A549 (cell line): ENCODE measurements at regions not wholly inside any gene's neighbourhood (a gene's known extent, or its start where the extent isn't known, plus 50 kb on each side); places are given as distances from the start of the nearest gene placed in this dataset.

Experiments
- ATAC-seq, 2 experiments: fragments of 200-7000 bp in 1 of 2; fragments of >200 bp in 1 of 2; cut with Nextera tagmentation in 1 of 2; cut with Tn5 transposase in 1 of 2; 3 replicates each; pipeline versions ENCODE4 v1.8.0 to v1.9.1; 2018 to 2020; ENCODE audit warnings: mild to moderate bottlenecking in 1 of 2, moderate library complexity in 1 of 2
- CTCF ChIA-PET: fragments of 300-600 bp; sonication (Branson Sonifier 250); formaldehyde crosslinking; extraction: SDS; loops from one replicate; lab custom pipeline; 2021; ENCODE audit warnings: antibody characterized with exemption, inconsistent platforms; lab: Yijun Ruan, JAX
- POLR2A ChIA-PET: fragments of 350-600 bp; formaldehyde crosslinking; extraction: SDS; loops from one replicate; lab custom pipeline; 2021; ENCODE audit warnings: antibody characterized with exemption, inconsistent platforms; lab: Yijun Ruan, JAX
- DNase-seq, 2 experiments: peaks; one replicate each; pipeline versions ENCODE4 v3.0.0 to v3.0.0-alpha.2; 2011 to 2016; ENCODE audit warnings: low read depth in 1 of 2, low spot score in 1 of 2
- FAIRE-seq: peaks from 2 replicates; lab custom pipeline; 2011; peaks lifted over from hg19 to GRCh38; lab: Jason Lieb, UNC
- H3K27ac ChIP-seq, 2 experiments: fragments of >200 bp; sonication (Bioruptor Twin); formaldehyde crosslinking; 3 replicates each; pipeline ENCODE4 v1.5.1; 2016 to 2017
- H3K4me1 ChIP-seq: fragments of >200 bp; sonication (Bioruptor Twin); formaldehyde crosslinking; 3 replicates; pipeline ENCODE4 v1.6.1; 2016
- H3K4me2 ChIP-seq: fragments of >200 bp; sonication (Bioruptor Twin); formaldehyde crosslinking; 3 replicates; pipeline ENCODE4 v1.6.1; 2016
- H3K4me3 ChIP-seq: fragments of >200 bp; sonication (Bioruptor Twin); formaldehyde crosslinking; 3 replicates; pipeline ENCODE4 v1.5.1; 2016
- H3K9me3 ChIP-seq: fragments of >200 bp; sonication (Bioruptor Twin); formaldehyde crosslinking; 3 replicates; pipeline ENCODE4 v1.6.1; 2016
- CBX2 ChIP-seq: fragments of 200-600 bp; sonication (generic); IDR thresholded peaks from 2 replicates; pipeline ENCODE4 v1.6.1; 2016; ENCODE audit warnings: low read depth, mild to moderate bottlenecking, borderline replicate concordance
- EHF ChIP-seq: fragments of 250-450 bp; sonication (Bioruptor Pico); IDR thresholded peaks from 2 replicates; pipeline ENCODE4 v1.5.0; 2020; ENCODE audit warnings: mild to moderate bottlenecking
- ESRRA ChIP-seq: fragments of 150-350 bp; IDR thresholded peaks from 2 replicates; pipeline ENCODE4 v1.6.1; 2014; ENCODE audit warnings: mild to moderate bottlenecking, low read length, borderline replicate concordance
- FOSL2 ChIP-seq, 2 experiments: fragments of 450-650 bp in 1 of 2; fragments of >200 bp in 1 of 2; sonication (Bioruptor Twin) in 1 of 2; formaldehyde crosslinking; IDR thresholded peaks; 2 replicates each; pipeline versions ENCODE4 v1.5.0 to v1.6.1; 2016 to 2020; ENCODE audit warnings: mild to moderate bottlenecking in 1 of 2, moderate library complexity in 1 of 2
- HEYL ChIP-seq: fragments of 250-450 bp; sonication (Bioruptor Pico); IDR thresholded peaks from 2 replicates; pipeline ENCODE4 v1.8.0; 2021; ENCODE audit warnings: mild to moderate bottlenecking, moderate library complexity
- HOXA7 ChIP-seq: fragments of 250-450 bp; sonication (Bioruptor Pico); IDR thresholded peaks from 2 replicates; pipeline ENCODE4 v1.5.0; 2020; ENCODE audit warnings: mild to moderate bottlenecking, moderate library complexity
- HOXB13 ChIP-seq: fragments of 250-450 bp; sonication (Bioruptor Pico); IDR thresholded peaks from 2 replicates; pipeline ENCODE4 v1.5.0; 2020; ENCODE audit warnings: low read depth, mild to moderate bottlenecking, moderate library complexity
- HOXB5 ChIP-seq: fragments of 250-450 bp; sonication (Bioruptor Pico); IDR thresholded peaks from 2 replicates; pipeline ENCODE4 v1.5.0; 2020; ENCODE audit warnings: mild to moderate bottlenecking, moderate library complexity
- JUN ChIP-seq, 2 experiments: fragments of >200 bp; sonication (Bioruptor Twin); formaldehyde crosslinking; IDR thresholded peaks; 2 replicates in 1 of 2; 3 replicates in 1 of 2; pipeline ENCODE4 v1.6.1; 2016 to 2017
- RAD21 ChIP-seq, 2 experiments: fragments of >200 bp in 1 of 2; sonication (Bioruptor Twin) in 1 of 2; formaldehyde crosslinking in 1 of 2; IDR thresholded peaks in 1 of 2; conservative IDR thresholded peaks in 1 of 2; 2 replicates in 1 of 2; 3 replicates in 1 of 2; pipeline ENCODE4 v1.6.1; 2012 to 2018; ENCODE audit warnings: inconsistent platforms in 1 of 2
- RCOR1 ChIP-seq: fragments of 150-350 bp; IDR thresholded peaks from 2 replicates; pipeline ENCODE4 v1.6.1; 2014; ENCODE audit warnings: antibody characterized with exemption, low read length, low read depth
- SREBF2 ChIP-seq: fragments of 450-650 bp; IDR thresholded peaks from 2 replicates; pipeline ENCODE4 v1.6.1; 2014; ENCODE audit warnings: mild to moderate bottlenecking, moderate library complexity
- ZSCAN20 ChIP-seq: fragments of 250-450 bp; sonication (Bioruptor Pico); IDR thresholded peaks from 2 replicates; pipeline ENCODE4 v1.8.0; 2022; ENCODE audit warnings: mild to moderate bottlenecking, moderate library complexity
- WGBS: methylation state at CpG from one replicate; pipeline ENCODE4 v1.1.6; 2017; ENCODE audit errors: missing lambda C conversion rate; 5-methylcytosine and 5-hydroxymethylcytosine counted together
- TF ChIP-seq, protein P1 (sequence below): fragments of 200-600 bp; sonication (generic); IDR thresholded peaks from 2 replicates; pipeline ENCODE4 v1.6.1; 2016; ENCODE audit warnings: antibody characterized with exemption, mild to moderate bottlenecking, moderate library complexity
- TF ChIP-seq, protein P2 (sequence below): fragments of >200 bp; sonication (Bioruptor Twin); formaldehyde crosslinking; IDR thresholded peaks from 3 replicates; pipeline ENCODE4 v1.5.1; 2016
- TF ChIP-seq, protein P3 (sequence below): fragments of >200 bp; sonication (Bioruptor Twin); formaldehyde crosslinking; IDR thresholded peaks from 2 replicates; pipeline ENCODE4 v1.6.1; 2016

DNA sequence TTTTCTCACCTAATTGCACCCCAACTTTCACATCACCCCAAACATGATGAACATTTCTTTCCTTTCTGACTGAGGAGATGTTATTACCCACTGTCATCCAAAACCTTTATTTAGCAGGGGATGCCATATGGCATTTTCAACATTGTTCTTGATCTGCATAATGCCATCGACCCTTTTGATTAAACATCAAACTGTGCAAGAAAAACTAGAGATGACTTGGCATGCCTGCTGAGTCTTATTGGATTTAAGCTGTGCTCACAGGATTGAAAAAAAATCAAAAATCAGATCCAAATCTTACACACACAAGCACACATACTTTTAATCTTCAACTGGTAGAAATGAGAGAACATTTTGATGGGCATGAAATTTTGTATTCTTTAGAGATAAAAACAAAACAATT, 536.0 kb downstream of the TMX3 start:
- POLR2A ChIA-PET: no interaction called here
- no peaks in the 10 kb centered on the region for H3K9me3 ChIP-seq
- H3K27ac ChIP-seq: no peak overlapping the region
- H3K4me2 ChIP-seq: no peak overlapping the region
- no peak for DNase-seq
- no peaks in the 10 kb centered on the region for H3K4me1 ChIP-seq
- ATAC-seq: no peak
- no peak for FAIRE-seq
- CTCF ChIA-PET: no interaction called here
- WGBS: 0% methylated on average over 1 of the region's 1 CpG
- no peak overlapping the region for H3K4me3 ChIP-seq
- no peak for TF ChIP-seq CBX2

DNA sequence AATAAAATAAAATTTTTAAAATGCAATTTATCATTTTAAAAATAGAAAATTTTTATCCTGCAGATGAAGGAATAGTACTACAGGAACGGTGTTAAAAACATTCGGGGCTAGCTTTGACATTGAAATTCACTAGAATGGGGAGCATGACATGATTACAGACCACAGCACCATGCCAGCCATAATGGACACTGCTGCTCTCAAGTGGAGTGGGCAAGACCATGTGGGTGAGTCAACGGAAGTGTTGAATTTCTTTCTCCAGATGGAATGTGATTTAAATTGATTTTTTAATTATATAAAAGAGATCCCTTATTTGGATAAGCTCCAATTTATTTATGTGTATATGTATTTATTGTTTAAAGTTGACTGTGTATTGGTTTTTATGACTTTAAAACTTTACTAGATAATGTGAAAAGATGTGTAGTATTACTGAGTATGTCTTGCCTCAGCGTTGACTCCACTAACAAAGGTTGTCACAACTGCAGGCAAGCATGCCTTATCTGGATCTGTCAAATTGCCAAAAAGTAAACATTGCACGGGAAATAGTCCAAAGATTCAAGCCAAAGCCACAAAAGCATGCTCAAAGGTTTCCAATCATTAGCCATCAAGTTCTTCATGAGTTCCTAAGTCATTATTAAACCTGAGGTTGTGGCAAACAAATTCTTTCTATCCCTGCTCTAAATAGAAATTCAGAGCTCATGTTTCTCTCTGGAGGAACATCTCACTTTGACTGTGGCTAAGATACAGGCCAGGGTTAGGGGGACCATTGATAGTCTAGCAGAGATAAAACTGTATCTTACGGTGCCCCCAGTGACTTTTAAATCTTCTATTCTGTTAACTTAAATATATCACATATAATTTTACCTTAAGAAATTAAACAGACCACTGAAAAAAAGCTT, 536.9 kb downstream of the TMX3 start:
- no peaks in the 10 kb centered on the region for H3K4me1 ChIP-seq
- TF ChIP-seq, protein P1, sequence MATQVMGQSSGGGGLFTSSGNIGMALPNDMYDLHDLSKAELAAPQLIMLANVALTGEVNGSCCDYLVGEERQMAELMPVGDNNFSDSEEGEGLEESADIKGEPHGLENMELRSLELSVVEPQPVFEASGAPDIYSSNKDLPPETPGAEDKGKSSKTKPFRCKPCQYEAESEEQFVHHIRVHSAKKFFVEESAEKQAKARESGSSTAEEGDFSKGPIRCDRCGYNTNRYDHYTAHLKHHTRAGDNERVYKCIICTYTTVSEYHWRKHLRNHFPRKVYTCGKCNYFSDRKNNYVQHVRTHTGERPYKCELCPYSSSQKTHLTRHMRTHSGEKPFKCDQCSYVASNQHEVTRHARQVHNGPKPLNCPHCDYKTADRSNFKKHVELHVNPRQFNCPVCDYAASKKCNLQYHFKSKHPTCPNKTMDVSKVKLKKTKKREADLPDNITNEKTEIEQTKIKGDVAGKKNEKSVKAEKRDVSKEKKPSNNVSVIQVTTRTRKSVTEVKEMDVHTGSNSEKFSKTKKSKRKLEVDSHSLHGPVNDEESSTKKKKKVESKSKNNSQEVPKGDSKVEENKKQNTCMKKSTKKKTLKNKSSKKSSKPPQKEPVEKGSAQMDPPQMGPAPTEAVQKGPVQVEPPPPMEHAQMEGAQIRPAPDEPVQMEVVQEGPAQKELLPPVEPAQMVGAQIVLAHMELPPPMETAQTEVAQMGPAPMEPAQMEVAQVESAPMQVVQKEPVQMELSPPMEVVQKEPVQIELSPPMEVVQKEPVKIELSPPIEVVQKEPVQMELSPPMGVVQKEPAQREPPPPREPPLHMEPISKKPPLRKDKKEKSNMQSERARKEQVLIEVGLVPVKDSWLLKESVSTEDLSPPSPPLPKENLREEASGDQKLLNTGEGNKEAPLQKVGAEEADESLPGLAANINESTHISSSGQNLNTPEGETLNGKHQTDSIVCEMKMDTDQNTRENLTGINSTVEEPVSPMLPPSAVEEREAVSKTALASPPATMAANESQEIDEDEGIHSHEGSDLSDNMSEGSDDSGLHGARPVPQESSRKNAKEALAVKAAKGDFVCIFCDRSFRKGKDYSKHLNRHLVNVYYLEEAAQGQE: no peak
- TF ChIP-seq ESRRA: no peak
- TF ChIP-seq, protein P2, sequence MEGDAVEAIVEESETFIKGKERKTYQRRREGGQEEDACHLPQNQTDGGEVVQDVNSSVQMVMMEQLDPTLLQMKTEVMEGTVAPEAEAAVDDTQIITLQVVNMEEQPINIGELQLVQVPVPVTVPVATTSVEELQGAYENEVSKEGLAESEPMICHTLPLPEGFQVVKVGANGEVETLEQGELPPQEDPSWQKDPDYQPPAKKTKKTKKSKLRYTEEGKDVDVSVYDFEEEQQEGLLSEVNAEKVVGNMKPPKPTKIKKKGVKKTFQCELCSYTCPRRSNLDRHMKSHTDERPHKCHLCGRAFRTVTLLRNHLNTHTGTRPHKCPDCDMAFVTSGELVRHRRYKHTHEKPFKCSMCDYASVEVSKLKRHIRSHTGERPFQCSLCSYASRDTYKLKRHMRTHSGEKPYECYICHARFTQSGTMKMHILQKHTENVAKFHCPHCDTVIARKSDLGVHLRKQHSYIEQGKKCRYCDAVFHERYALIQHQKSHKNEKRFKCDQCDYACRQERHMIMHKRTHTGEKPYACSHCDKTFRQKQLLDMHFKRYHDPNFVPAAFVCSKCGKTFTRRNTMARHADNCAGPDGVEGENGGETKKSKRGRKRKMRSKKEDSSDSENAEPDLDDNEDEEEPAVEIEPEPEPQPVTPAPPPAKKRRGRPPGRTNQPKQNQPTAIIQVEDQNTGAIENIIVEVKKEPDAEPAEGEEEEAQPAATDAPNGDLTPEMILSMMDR: no peak
- no peak for TF ChIP-seq RAD21 (conservative IDR thresholded peaks at IDR 0.05 in 1 of 2, IDR thresholded peaks at IDR 0.05 in 1 of 2)
- TF ChIP-seq FOSL2 (IDR thresholded peaks at IDR 0.05): no peak
- TF ChIP-seq FOSL2 (CRISPR knock-in tag; IDR thresholded peaks at IDR 0.05): no peak
- TF ChIP-seq, protein P3, sequence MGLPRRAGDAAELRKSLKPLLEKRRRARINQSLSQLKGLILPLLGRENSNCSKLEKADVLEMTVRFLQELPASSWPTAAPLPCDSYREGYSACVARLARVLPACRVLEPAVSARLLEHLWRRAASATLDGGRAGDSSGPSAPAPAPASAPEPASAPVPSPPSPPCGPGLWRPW: no peak
- TF ChIP-seq JUN (IDR thresholded peaks at IDR 0.05): no peak
- TF ChIP-seq CBX2: no peak
- no peak for TF ChIP-seq HOXB13 (CRISPR knock-in tag)
- no peak for TF ChIP-seq SREBF2
- TF ChIP-seq HOXB5: no peak
- TF ChIP-seq ZSCAN20: no peak
- no peak for TF ChIP-seq HEYL (CRISPR knock-in tag)
- TF ChIP-seq, all 56 proteins: peak for 0
- H3K27ac ChIP-seq: no peak overlapping the region
- no peak for FAIRE-seq
- WGBS: 2% methylated on average over 6 of the region's 6 CpGs
- ATAC-seq: no peak
- POLR2A ChIA-PET: no interaction called here
- CTCF ChIA-PET: no interaction called here
- no peaks in the 10 kb centered on the region for H3K9me3 ChIP-seq
- no peak overlapping the region for H3K4me2 ChIP-seq
- DNase-seq: no peak
- no peak overlapping the region for H3K4me3 ChIP-seq

DNA sequence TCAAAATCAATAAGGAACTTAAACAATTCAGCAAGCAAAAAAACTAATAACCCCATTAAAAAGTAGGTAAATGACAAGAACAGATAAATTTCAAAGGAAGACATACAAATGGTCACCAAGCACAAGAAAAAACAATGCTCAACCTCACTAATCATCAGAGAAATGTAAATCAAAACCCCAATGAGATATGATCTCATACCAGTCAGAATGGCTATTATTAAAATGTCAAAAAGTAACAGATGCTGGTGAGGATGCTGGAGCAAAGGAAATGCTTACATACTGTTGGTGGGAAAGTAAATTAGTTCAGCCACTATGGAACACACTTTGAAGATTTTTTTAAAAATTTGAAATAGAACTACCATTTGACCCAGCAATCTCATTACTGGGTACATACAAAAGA, 538.0 kb downstream of the TMX3 start:
- POLR2A ChIA-PET: no interaction called here
- no peak for DNase-seq
- H3K4me2 ChIP-seq: no peak overlapping the region
- H3K27ac ChIP-seq: no peak overlapping the region
- no peaks in the 10 kb centered on the region for H3K9me3 ChIP-seq
- H3K4me1 ChIP-seq: no peaks in the 10 kb centered on the region
- CTCF ChIA-PET: no interaction called here
- TF ChIP-seq HOXA7 (CRISPR knock-in tag): no peak
- TF ChIP-seq EHF (CRISPR knock-in tag): no peak
- TF ChIP-seq RCOR1: no peak
- ATAC-seq: no peak
- FAIRE-seq: no peak
- H3K4me3 ChIP-seq: no peak overlapping the region
